WTC11 (cell line): ENCODE measurements at regions not wholly inside any gene's neighbourhood (a gene's known extent, or its start where the extent isn't known, plus 50 kb on each side); places are given as distances from the start of the nearest gene placed in this dataset.

Source experiments
- ATAC-seq: fragments of 200-7000 bp; cut with Tn5 transposase; 2 replicates; pipeline ENCODE4 v1.10.0; 2021; ENCODE audit warnings: mild to moderate bottlenecking, moderate library complexity
- CTCF ChIA-PET: fragments of 300-600 bp; sonication (Branson Sonifier 250); formaldehyde crosslinking; loops from one replicate; lab custom pipeline; 2021; ENCODE audit warnings: antibody characterized with exemption; lab: Charles Lee
- POLR2A ChIA-PET: fragments of 350-600 bp; sonication (Branson Sonifier 250); formaldehyde crosslinking; loops from one replicate; lab custom pipeline; 2021; ENCODE audit warnings: antibody characterized with exemption; lab: Charles Lee
- DNase-seq: peaks from one replicate; pipeline ENCODE4 v3.0.0; 2021; ENCODE audit warnings: low spot score
- H3K27ac Mint-ChIP-seq: 2 replicates; pipeline ENCODE4 v1.8.0; 2021; ENCODE audit warnings: mixed read lengths
- H3K27me3 Mint-ChIP-seq: 2 replicates; pipeline ENCODE4 v1.8.0; 2021; ENCODE audit warnings: low read depth, mild to moderate bottlenecking, moderate library complexity, mixed read lengths
- H3K36me3 Mint-ChIP-seq: 2 replicates; pipeline ENCODE4 v1.8.0; 2021; ENCODE audit warnings: mixed read lengths
- H3K4me1 Mint-ChIP-seq: 2 replicates; pipeline ENCODE4 v1.8.0; 2022; ENCODE audit warnings: mixed read lengths
- H3K4me3 Mint-ChIP-seq: 2 replicates; pipeline ENCODE4 v1.8.0; 2021; ENCODE audit warnings: mild to moderate bottlenecking, moderate library complexity, mixed read lengths
- H3K9me3 Mint-ChIP-seq: 2 replicates; pipeline ENCODE4 v1.8.0; 2021; ENCODE audit warnings: mixed read lengths
- AFF4 ChIP-seq: sonication (generic); formaldehyde crosslinking; IDR thresholded peaks from 2 replicates; pipeline ENCODE4 v1.8.1; 2023; ENCODE audit warnings: mild to moderate bottlenecking, missing genetic modification reagents, borderline replicate concordance
- ARID4B ChIP-seq: sonication (generic); formaldehyde crosslinking; IDR thresholded peaks from 2 replicates; pipeline ENCODE4 v1.8.0; 2023; ENCODE audit warnings: missing genetic modification reagents, mild to moderate bottlenecking, borderline replicate concordance
- ATF2 ChIP-seq: sonication (generic); formaldehyde crosslinking; IDR thresholded peaks from 2 replicates; pipeline ENCODE4 v1.8.1; 2022; ENCODE audit warnings: low read depth, missing genetic modification reagents, borderline replicate concordance
- CREB1 ChIP-seq: sonication (generic); formaldehyde crosslinking; IDR thresholded peaks from 2 replicates; pipeline ENCODE4 v1.8.0; 2023; ENCODE audit warnings: mild to moderate bottlenecking, missing genetic modification reagents
- HMGXB4 ChIP-seq: sonication (generic); formaldehyde crosslinking; IDR thresholded peaks from 2 replicates; pipeline ENCODE4 v1.8.1; 2023; ENCODE audit warnings: mild to moderate bottlenecking, moderate library complexity, missing genetic modification reagents
- NR1H2 ChIP-seq: sonication (generic); formaldehyde crosslinking; IDR thresholded peaks from 2 replicates; pipeline ENCODE4 v1.9.0; 2021; ENCODE audit warnings: mild to moderate bottlenecking, moderate library complexity, missing genetic modification reagents
- PRDM15 ChIP-seq: sonication (generic); formaldehyde crosslinking; IDR thresholded peaks from 2 replicates; pipeline ENCODE4 v1.8.0; 2022; ENCODE audit warnings: missing genetic modification reagents
- SOX15 ChIP-seq: fragments of 250-450 bp; sonication (Bioruptor Pico); IDR thresholded peaks from 2 replicates; pipeline ENCODE4 v1.9.0; 2021; ENCODE audit warnings: mild to moderate bottlenecking

- no peak for TF ChIP-seq PRDM15 (CRISPR knock-in tag)
- TF ChIP-seq, all 79 proteins: peak for 0
These were observed 126.0 kb downstream of the GATA3 start (continued) for GRCh38 chr10:8180360-8181109.

GRCh38 chr10:8181496-8182157 is 127.1 kb downstream of the GATA3 start:
- H3K36me3 Mint-ChIP-seq: no peaks in the 10 kb centered on the region

More at GRCh38 chr10:8181496-8182157, 127.1 kb downstream of the GATA3 start:
- CTCF ChIA-PET: no interaction called here
- POLR2A ChIA-PET: no interaction called here
- Mint-ChIP-seq H3K4me1 (peaks cover 11% of the 10 kb centered on the region), H3K4me3 (no peak overlapping the region), H3K9me3 (peaks cover 3% of the 10 kb centered on the region), H3K27ac (no peak overlapping the region), H3K27me3 (no peaks in the 10 kb centered on the region)
- TF ChIP-seq ATF2 (CRISPR knock-in tag) (no peak), CREB1 (CRISPR knock-in tag) (no peak), AFF4 (CRISPR knock-in tag) (no peak), SOX15 (no peak), ARID4B (CRISPR knock-in tag) (no peak), HMGXB4 (CRISPR knock-in tag) (no peak), NR1H2 (no peak)
- no peak for DNase-seq
- ATAC-seq: no peak
